ENCODE measurements at regions not wholly inside any gene's neighbourhood (a gene's known extent, or its start where the extent isn't known, plus 50 kb on each side); places are given as distances from the start of the nearest gene placed in this dataset.

GRCh38 chr2:62568983-62569837 lies 63.2 kb upstream of the TMEM17 start:
- intact Hi-C loops (cut with DNase I): no loop called here
- peaks cover 0 to 15% (median 7%) of the 10 kb centered on the region in 9 donors for H3K4me1 ChIP-seq
- no peak overlapping the region for H3K27ac ChIP-seq
- H3K36me3 ChIP-seq: no peaks in the 10 kb centered on the region
- H3K9me3 ChIP-seq: no peaks in the 10 kb centered on the region
- H3K27me3 ChIP-seq: peaks cover 0 to 25% (median 19%) of the 10 kb centered on the region in 7 donors
- no peak for ATAC-seq
- H3K4me3 ChIP-seq: no peak overlapping the region
- TF ChIP-seq CTCF (IDR thresholded peaks at IDR 0.05): no peak
- 85 to 89% methylated on average over 5 of the region's 5 CpGs for WGBS, 2 donors
- no peak for DNase-seq

- no peak overlapping the region for H3K27ac ChIP-seq
- H3K4me1 ChIP-seq: peaks cover 0 to 15% (median 7%) of the 10 kb centered on the region in 9 donors
- no peaks in the 10 kb centered on the region for H3K9me3 ChIP-seq
- H3K27me3 ChIP-seq: peaks cover 0 to 25% (median 19%) of the 10 kb centered on the region in 7 donors
- 54 to 62% methylated on average over 1 of the region's 1 CpG for WGBS, 2 donors
- DNase-seq (no peak), ATAC-seq (no peak)
- TF ChIP-seq CTCF (IDR thresholded peaks at IDR 0.05): no peak
- no peak overlapping the region for H3K4me3 ChIP-seq
- no peaks in the 10 kb centered on the region for H3K36me3 ChIP-seq
- intact Hi-C loops (cut with DNase I): no loop called here
Observed at GRCh38 chr2:62568074-62568473, 62.1 kb upstream of the TMEM17 start.

GRCh38 chr2:62567669-62568068 lies 61.7 kb upstream of the TMEM17 start:
- DNase-seq (no peak), ATAC-seq (no peak)
- WGBS, 2 donors: 87 to 98% methylated on average over 2 of the region's 2 CpGs
- peaks cover 0 to 25% (median 19%) of the 10 kb centered on the region in 7 donors for H3K27me3 ChIP-seq
- no peak for TF ChIP-seq CTCF (IDR thresholded peaks at IDR 0.05)
- H3K27ac ChIP-seq: no peak overlapping the region
- intact Hi-C loops (cut with DNase I): no loop called here
- no peaks in the 10 kb centered on the region for H3K36me3 ChIP-seq
- no peak overlapping the region for H3K4me3 ChIP-seq
- H3K4me1 ChIP-seq: peaks cover 0 to 15% (median 7%) of the 10 kb centered on the region in 9 donors
- H3K9me3 ChIP-seq: no peaks in the 10 kb centered on the region

GRCh38 chr2:62566847-62567246 lies 60.9 kb upstream of the TMEM17 start:
- Histone ChIP-seq H3K27me3 (peaks cover 0 to 21% (median 18%) of the 10 kb centered on the region in 7 donors), H3K27ac (no peak overlapping the region), H3K36me3 (no peaks in the 10 kb centered on the region), H3K9me3 (no peaks in the 10 kb centered on the region), H3K4me1 (peaks cover 0 to 15% (median 7%) of the 10 kb centered on the region in 9 donors), H3K4me3 (no peak overlapping the region)
- 68 to 74% methylated on average over 1 of the region's 1 CpG for WGBS, 2 donors
- no peak for ATAC-seq
- no peak for TF ChIP-seq CTCF (IDR thresholded peaks at IDR 0.05)
- DNase-seq: no peak
- intact Hi-C loops (cut with DNase I): no loop called here
